ENCODE measurements at regions not wholly inside any gene's neighbourhood (a gene's known extent, or its start where the extent isn't known, plus 50 kb on each side); places are given as distances from the start of the nearest gene placed in this dataset.

DNA sequence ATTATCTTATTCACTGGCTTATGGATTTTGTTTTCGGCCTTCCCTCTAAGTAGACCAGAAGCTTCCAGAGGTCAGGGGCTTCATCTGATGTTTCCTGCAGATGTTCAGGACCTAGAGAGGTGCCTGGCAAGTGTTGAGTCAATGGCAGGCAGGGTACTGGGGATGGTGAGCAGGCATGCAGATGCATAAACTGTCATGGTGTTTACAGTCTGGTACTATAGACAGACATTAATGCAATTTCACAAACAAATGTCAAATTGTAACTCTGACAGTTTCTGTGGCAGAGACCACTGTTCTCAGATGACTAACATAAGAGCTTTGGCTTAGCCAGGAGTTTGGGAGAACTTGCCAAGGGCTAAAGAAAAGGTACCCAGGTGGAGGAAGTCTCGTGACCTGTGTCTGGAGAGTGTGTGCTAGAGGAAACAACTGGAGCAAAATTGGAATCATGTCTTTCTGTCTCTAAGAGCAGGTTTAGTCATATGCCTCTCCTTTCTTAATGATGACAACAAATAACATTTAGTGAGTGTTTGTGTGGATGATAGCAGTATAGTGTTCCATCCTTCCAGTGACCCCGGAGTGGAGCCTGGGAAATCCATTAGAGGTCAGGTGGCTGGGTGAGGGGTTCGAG lies 53.7 kb upstream of the TRAK1 start:
- ChIA-PET CTCF (interaction anchor here (1.2 kb wide), 1 partner anchor 14 kb away, joined by 3 read pairs; no protein-coding TSS in a partner anchor), POLR2A (no interaction called here)
- no peaks in the 10 kb centered on the region for H3K9me3 ChIP-seq (ENCODE audit: control insufficient read depth, insufficient read depth, low read depth, low read length)
- H3K36me3 ChIP-seq (ENCODE audit: control insufficient read depth in 2 of 2, insufficient read depth in 1 of 2, low read length in 2 of 2) = peaks cover 0 to 12% of the 10 kb centered on the region in 2 experiments; a peak in 1 of 3 replicates
- H3K4me3 ChIP-seq (ENCODE audit: low read depth, low read length) = no peak overlapping the region
- TF ChIP-seq GLIS1 (tag by site-specific recombination; IDR thresholded peaks at IDR 0.05) (no peak), ZSCAN23 (tag by site-specific recombination; IDR thresholded peaks at IDR 0.05) (no peak), ZNF394 (tag by site-specific recombination; IDR thresholded peaks at IDR 0.05; ENCODE audit: borderline replicate concordance) (no peak), ZNF544 (tag by site-specific recombination; IDR thresholded peaks at IDR 0.05) (no peak), ZNF114 (tag by site-specific recombination; IDR thresholded peaks at IDR 0.05) (no peak), ZBTB1 (tag by site-specific recombination; IDR thresholded peaks at IDR 0.05) (no peak), ZNF138 (tag by site-specific recombination; IDR thresholded peaks at IDR 0.05; ENCODE audit: borderline replicate concordance) (no peak), ZNF473 (tag by site-specific recombination; IDR thresholded peaks at IDR 0.05) (no peak), ZNF433 (tag by site-specific recombination; IDR thresholded peaks at IDR 0.05; ENCODE audit: low read depth) (no peak), ZNF23 (tag by site-specific recombination; IDR thresholded peaks at IDR 0.05; ENCODE audit: borderline replicate concordance) (no peak), ZNF146 (tag by site-specific recombination; IDR thresholded peaks at IDR 0.05) (no peak), ZNF701 (tag by site-specific recombination; IDR thresholded peaks at IDR 0.05) (no peak)
- TF ChIP-seq, protein P1, sequence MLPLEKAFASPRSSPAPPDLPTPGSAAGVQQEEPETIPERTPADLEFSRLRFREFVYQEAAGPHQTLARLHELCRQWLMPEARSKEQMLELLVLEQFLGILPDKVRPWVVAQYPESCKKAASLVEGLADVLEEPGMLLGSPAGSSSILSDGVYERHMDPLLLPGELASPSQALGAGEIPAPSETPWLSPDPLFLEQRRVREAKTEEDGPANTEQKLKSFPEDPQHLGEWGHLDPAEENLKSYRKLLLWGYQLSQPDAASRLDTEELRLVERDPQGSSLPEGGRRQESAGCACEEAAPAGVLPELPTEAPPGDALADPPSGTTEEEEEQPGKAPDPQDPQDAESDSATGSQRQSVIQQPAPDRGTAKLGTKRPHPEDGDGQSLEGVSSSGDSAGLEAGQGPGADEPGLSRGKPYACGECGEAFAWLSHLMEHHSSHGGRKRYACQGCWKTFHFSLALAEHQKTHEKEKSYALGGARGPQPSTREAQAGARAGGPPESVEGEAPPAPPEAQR (tag by site-specific recombination; IDR thresholded peaks at IDR 0.05) = no peak
- TF ChIP-seq, protein P2, sequence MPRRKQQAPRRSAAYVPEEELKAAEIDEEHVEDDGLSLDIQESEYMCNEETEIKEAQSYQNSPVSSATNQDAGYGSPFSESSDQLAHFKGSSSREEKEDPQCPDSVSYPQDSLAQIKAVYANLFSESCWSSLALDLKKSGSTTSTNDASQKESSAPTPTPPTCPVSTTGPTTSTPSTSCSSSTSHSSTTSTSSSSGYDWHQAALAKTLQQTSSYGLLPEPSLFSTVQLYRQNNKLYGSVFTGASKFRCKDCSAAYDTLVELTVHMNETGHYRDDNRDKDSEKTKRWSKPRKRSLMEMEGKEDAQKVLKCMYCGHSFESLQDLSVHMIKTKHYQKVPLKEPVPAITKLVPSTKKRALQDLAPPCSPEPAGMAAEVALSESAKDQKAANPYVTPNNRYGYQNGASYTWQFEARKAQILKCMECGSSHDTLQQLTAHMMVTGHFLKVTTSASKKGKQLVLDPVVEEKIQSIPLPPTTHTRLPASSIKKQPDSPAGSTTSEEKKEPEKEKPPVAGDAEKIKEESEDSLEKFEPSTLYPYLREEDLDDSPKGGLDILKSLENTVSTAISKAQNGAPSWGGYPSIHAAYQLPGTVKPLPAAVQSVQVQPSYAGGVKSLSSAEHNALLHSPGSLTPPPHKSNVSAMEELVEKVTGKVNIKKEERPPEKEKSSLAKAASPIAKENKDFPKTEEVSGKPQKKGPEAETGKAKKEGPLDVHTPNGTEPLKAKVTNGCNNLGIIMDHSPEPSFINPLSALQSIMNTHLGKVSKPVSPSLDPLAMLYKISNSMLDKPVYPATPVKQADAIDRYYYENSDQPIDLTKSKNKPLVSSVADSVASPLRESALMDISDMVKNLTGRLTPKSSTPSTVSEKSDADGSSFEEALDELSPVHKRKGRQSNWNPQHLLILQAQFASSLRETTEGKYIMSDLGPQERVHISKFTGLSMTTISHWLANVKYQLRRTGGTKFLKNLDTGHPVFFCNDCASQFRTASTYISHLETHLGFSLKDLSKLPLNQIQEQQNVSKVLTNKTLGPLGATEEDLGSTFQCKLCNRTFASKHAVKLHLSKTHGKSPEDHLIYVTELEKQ (tag by site-specific recombination; IDR thresholded peaks at IDR 0.05; ENCODE audit: borderline replicate concordance) = no peak
- TF ChIP-seq, protein P3, sequence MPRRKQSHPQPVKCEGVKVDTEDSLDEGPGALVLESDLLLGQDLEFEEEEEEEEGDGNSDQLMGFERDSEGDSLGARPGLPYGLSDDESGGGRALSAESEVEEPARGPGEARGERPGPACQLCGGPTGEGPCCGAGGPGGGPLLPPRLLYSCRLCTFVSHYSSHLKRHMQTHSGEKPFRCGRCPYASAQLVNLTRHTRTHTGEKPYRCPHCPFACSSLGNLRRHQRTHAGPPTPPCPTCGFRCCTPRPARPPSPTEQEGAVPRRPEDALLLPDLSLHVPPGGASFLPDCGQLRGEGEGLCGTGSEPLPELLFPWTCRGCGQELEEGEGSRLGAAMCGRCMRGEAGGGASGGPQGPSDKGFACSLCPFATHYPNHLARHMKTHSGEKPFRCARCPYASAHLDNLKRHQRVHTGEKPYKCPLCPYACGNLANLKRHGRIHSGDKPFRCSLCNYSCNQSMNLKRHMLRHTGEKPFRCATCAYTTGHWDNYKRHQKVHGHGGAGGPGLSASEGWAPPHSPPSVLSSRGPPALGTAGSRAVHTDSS (tag by site-specific recombination; IDR thresholded peaks at IDR 0.05) = no peak
- TF ChIP-seq, protein P4, sequence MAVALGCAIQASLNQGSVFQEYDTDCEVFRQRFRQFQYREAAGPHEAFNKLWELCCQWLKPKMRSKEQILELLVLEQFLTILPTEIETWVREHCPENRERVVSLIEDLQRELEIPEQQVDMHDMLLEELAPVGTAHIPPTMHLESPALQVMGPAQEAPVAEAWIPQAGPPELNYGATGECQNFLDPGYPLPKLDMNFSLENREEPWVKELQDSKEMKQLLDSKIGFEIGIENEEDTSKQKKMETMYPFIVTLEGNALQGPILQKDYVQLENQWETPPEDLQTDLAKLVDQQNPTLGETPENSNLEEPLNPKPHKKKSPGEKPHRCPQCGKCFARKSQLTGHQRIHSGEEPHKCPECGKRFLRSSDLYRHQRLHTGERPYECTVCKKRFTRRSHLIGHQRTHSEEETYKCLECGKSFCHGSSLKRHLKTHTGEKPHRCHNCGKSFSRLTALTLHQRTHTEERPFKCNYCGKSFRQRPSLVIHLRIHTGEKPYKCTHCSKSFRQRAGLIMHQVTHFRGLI (tag by site-specific recombination; IDR thresholded peaks at IDR 0.05) = no peak
- H3K4me1 ChIP-seq (ENCODE audit: control insufficient read depth, insufficient read depth, low read length) = no peaks in the 10 kb centered on the region; the same call in 1 of the 2 replicates
- H3K27ac ChIP-seq (ENCODE audit: extremely low read depth, low read depth, low read length) = no peak overlapping the region

DNA sequence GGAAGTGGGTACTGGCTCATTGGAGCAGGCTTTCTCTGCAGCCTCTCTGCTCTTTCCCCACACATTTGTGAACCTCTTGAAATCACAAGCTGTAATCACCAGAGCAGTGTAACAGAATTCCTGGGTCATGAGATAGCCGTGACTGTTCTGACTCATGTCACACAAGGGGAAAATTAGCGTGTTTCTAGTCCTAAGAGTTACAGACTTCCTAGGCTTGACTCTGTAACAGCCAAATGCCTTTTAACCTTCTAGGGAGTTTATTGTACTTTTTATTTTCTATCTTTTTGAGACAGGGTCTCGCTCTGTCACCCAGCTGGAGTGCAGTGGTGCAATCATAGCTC lies 54.7 kb upstream of the TRAK1 start:
- H3K9me3 ChIP-seq (ENCODE audit: control insufficient read depth, insufficient read depth, low read depth, low read length) = no peaks in the 10 kb centered on the region
- no peak overlapping the region for H3K4me3 ChIP-seq (ENCODE audit: low read depth, low read length)
- ChIA-PET CTCF (interaction anchor here (0.7 to 2.0 kb wide), 3 partner anchors 15 to 138 kb away, joined by 3 to 6 read pairs (median 3); no protein-coding TSS in a partner anchor), POLR2A (no interaction called here)
- peaks cover 3% of the 10 kb centered on the region; the same call in 1 of the 2 replicates for H3K4me1 ChIP-seq (ENCODE audit: control insufficient read depth, insufficient read depth, low read length)
- H3K27ac ChIP-seq (ENCODE audit: extremely low read depth, low read depth, low read length) = no peak overlapping the region
- peaks cover 0 to 12% of the 10 kb centered on the region in 2 experiments; a peak in 1 of 3 replicates for H3K36me3 ChIP-seq (ENCODE audit: control insufficient read depth in 2 of 2, insufficient read depth in 1 of 2, low read length in 2 of 2)
- TF ChIP-seq KLF10 (tag by site-specific recombination; IDR thresholded peaks at IDR 0.05) (no peak), ZNF221 (tag by site-specific recombination; IDR thresholded peaks at IDR 0.05; ENCODE audit: borderline replicate concordance) (no peak)
- TF ChIP-seq, protein P5, sequence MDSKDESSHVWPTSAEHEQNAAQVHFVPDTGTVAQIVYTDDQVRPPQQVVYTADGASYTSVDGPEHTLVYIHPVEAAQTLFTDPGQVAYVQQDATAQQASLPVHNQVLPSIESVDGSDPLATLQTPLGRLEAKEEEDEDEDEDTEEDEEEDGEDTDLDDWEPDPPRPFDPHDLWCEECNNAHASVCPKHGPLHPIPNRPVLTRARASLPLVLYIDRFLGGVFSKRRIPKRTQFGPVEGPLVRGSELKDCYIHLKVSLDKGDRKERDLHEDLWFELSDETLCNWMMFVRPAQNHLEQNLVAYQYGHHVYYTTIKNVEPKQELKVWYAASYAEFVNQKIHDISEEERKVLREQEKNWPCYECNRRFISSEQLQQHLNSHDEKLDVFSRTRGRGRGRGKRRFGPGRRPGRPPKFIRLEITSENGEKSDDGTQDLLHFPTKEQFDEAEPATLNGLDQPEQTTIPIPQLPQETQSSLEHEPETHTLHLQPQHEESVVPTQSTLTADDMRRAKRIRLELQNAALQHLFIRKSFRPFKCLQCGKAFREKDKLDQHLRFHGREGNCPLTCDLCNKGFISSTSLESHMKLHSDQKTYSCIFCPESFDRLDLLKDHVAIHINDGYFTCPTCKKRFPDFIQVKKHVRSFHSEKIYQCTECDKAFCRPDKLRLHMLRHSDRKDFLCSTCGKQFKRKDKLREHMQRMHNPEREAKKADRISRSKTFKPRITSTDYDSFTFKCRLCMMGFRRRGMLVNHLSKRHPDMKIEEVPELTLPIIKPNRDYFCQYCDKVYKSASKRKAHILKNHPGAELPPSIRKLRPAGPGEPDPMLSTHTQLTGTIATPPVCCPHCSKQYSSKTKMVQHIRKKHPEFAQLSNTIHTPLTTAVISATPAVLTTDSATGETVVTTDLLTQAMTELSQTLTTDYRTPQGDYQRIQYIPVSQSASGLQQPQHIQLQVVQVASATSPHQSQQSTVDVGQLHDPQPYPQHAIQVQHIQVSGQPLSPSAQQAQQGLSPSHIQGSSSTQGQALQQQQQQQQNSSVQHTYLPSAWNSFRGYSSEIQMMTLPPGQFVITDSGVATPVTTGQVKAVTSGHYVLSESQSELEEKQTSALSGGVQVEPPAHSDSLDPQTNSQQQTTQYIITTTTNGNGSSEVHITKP (tag by site-specific recombination; IDR thresholded peaks at IDR 0.05) = 0 out of 2 replicates have a peak, but pooled peaks have one; percentile 8
- TF ChIP-seq, protein P6, sequence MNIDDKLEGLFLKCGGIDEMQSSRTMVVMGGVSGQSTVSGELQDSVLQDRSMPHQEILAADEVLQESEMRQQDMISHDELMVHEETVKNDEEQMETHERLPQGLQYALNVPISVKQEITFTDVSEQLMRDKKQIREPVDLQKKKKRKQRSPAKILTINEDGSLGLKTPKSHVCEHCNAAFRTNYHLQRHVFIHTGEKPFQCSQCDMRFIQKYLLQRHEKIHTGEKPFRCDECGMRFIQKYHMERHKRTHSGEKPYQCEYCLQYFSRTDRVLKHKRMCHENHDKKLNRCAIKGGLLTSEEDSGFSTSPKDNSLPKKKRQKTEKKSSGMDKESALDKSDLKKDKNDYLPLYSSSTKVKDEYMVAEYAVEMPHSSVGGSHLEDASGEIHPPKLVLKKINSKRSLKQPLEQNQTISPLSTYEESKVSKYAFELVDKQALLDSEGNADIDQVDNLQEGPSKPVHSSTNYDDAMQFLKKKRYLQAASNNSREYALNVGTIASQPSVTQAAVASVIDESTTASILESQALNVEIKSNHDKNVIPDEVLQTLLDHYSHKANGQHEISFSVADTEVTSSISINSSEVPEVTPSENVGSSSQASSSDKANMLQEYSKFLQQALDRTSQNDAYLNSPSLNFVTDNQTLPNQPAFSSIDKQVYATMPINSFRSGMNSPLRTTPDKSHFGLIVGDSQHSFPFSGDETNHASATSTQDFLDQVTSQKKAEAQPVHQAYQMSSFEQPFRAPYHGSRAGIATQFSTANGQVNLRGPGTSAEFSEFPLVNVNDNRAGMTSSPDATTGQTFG (tag by site-specific recombination; IDR thresholded peaks at IDR 0.05; ENCODE audit: borderline replicate concordance) = no peak

Data from HEK293 (cell line).